ENCODE measurements at regions not wholly inside any gene's neighbourhood (a gene's known extent, or its start where the extent isn't known, plus 50 kb on each side); places are given as distances from the start of the nearest gene placed in this dataset.

DNA sequence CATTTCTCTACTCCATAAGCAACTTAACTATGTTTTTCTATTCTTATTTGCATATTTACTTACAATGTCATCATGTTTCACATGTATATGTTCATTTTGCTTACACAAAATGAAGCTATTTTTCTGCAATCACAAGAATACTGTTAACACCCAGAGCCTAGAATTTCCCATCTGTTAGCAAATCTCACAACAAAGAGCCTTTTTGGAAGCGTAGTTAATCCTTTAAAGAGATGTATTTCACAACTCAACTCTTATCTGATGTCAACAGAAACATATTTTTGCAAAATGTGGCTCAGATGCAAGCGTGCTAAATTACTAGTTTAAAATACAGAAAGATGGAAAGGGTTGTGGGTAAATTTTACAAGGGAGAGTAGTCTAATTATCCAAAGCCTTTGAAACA lies 110.6 kb upstream of the COL1A2 start:
- TF ChIP-seq, protein P1, sequence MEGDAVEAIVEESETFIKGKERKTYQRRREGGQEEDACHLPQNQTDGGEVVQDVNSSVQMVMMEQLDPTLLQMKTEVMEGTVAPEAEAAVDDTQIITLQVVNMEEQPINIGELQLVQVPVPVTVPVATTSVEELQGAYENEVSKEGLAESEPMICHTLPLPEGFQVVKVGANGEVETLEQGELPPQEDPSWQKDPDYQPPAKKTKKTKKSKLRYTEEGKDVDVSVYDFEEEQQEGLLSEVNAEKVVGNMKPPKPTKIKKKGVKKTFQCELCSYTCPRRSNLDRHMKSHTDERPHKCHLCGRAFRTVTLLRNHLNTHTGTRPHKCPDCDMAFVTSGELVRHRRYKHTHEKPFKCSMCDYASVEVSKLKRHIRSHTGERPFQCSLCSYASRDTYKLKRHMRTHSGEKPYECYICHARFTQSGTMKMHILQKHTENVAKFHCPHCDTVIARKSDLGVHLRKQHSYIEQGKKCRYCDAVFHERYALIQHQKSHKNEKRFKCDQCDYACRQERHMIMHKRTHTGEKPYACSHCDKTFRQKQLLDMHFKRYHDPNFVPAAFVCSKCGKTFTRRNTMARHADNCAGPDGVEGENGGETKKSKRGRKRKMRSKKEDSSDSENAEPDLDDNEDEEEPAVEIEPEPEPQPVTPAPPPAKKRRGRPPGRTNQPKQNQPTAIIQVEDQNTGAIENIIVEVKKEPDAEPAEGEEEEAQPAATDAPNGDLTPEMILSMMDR (conservative IDR thresholded peaks at IDR 0.05; ENCODE audit: low read depth, low read length), result no peak
- no peak for DNase-seq (ENCODE audit: low read depth)
- no peak overlapping the region for H3K4me3 ChIP-seq (ENCODE audit: low read depth, low read length)

GRCh38 chr7:94286111-94286510 lies 108.6 kb upstream of the COL1A2 start:
- DNase-seq (ENCODE audit: low read depth), result no peak
- TF ChIP-seq, protein P1 (conservative IDR thresholded peaks at IDR 0.05; ENCODE audit: low read depth, low read length), result no peak
- no peak overlapping the region for H3K4me3 ChIP-seq (ENCODE audit: low read depth, low read length)

GRCh38 chr7:94288096-94288495 lies 106.6 kb upstream of the COL1A2 start:
- DNase-seq (ENCODE audit: low read depth), result no peak
- H3K4me3 ChIP-seq (ENCODE audit: low read depth, low read length), result no peak overlapping the region
- TF ChIP-seq, protein P1 (conservative IDR thresholded peaks at IDR 0.05; ENCODE audit: low read depth, low read length), result no peak

DNA sequence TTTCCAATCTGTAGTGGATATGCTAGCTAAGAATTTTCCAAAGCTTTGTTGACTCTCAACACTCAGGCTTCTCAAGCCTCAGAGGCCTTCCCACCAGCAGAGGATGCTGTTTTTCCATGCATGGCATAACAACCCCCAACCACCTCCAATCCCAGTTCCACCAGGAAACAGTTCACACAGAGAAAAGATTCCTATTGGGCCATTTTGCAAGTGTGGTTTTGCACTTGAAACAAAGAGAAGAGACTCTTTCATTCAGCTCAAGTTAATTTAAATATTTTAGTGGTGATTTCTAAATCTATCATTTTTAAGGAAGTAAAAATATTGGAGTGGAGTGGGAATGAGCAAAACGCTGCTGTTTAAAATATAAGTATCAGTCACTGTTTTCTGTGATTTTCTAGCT lies 105.6 kb upstream of the COL1A2 start:
- TF ChIP-seq, protein P1 (conservative IDR thresholded peaks at IDR 0.05; ENCODE audit: low read depth, low read length), result peak; percentile 100
- peak; percentile 41 for DNase-seq (ENCODE audit: low read depth)
- no peak overlapping the region for H3K4me3 ChIP-seq (ENCODE audit: low read depth, low read length)

DNA sequence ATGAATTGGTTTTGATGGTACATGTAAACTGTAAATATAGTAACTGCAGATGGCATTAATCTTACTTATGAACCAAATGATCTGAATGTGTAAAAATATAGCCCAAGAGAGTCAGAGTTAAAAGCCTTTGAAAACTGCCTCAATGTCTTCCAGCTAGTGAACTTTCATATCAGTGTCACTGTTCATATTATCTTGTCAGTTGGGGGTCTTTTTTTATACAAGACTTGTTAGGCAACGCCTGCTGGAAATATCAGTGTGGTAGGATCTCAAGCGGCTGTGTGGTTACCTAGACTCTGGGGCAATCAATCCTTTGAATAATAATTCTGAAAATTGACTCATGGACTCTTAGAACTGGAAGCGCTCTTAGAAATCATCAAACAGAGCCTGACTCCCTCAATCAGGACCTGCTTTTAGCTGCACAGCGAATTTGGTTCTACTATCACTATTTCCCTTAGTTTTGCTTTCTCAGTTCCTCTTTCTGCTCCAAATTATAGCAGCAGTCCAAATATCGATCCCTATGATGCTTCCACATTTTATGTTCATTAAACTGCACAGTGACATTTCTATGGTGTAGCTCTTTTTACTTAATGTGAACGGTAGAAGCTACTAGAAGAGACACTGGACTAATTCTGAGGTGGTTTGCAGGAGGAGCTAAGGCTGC lies 100.1 kb upstream of the COL1A2 start:
- DNase-seq (ENCODE audit: low read depth), result no peak
- H3K4me3 ChIP-seq (ENCODE audit: low read depth, low read length), result no peak overlapping the region
- TF ChIP-seq, protein P1 (conservative IDR thresholded peaks at IDR 0.05; ENCODE audit: low read depth, low read length), result no peak

GRCh38 chr7:94295850-94296249 lies 98.8 kb upstream of the COL1A2 start:
- no peak overlapping the region for H3K4me3 ChIP-seq (ENCODE audit: low read depth, low read length)
- DNase-seq (ENCODE audit: low read depth), result no peak
- TF ChIP-seq, protein P1 (conservative IDR thresholded peaks at IDR 0.05; ENCODE audit: low read depth, low read length), result peak; percentile 71

- no peak for DNase-seq (ENCODE audit: low read depth)
- no peak overlapping the region for H3K4me3 ChIP-seq (ENCODE audit: low read depth, low read length)
- TF ChIP-seq, protein P1 (conservative IDR thresholded peaks at IDR 0.05; ENCODE audit: low read depth, low read length), result no peak
Measured at GRCh38 chr7:94296881-94297280, 97.8 kb upstream of the COL1A2 start.

Data from epithelial cell of proximal tubule (primary cell).